M059J (cell line): ENCODE measurements at regions not wholly inside any gene's neighbourhood (a gene's known extent, or its start where the extent isn't known, plus 50 kb on each side); places are given as distances from the start of the nearest gene placed in this dataset.

Experiments used
- DNase-seq: peaks from one replicate; pipeline ENCODE4 v3.0.0-alpha.2; 2012; ENCODE audit warnings: low read depth

DNA sequence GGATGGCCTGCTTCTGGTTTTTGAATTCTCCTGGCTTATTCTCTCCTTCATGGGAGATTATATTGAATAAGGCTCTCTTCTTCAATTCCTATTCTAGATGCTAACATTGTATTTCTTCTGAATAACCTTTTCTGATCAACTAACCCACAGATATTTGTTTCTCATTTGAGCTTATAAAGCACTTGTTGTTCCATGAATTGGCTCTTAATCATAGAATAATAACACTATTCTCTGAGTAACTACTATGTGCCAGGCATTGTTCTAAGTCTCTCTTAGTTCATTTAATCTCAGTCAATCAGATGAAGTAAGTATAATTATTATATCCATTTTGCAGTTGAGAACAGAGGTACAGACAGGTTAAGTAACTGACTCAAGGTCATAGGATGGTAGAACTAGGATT is 136.3 kb upstream of the MLIP start:
- DNase-seq: no peak

DNA sequence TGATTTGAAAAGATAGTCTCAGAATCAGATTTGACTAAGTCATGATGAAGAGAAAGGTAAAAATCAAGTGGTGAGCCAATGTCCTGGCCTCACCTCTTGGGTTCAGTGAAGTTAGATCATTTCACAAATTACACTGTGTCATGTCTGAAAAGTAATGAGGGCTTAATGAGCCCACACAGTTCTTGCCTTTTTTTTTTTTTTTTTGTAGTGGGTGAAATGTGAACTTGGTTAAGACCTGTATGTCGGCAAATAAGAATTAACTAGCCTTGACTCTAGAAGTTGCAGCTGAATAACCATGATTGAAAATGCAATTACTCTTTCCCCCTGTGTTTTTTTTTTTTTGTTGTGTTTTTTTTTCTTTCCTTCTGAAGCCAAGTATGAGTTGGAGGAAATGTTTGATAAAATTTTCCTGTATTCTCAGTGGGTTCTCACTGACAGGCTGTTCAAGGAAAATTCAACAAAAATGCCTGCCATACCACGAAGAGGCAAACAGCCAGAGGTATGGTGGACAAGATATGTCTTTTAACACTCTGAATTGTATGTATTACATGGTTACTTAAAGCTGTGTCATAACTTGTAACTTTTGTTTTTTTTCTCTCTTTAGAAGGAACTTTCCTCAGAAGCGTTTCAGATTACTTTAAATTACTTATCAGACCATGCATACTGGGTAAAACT is 135.2 kb upstream of the MLIP start:
- no peak for DNase-seq

DNA sequence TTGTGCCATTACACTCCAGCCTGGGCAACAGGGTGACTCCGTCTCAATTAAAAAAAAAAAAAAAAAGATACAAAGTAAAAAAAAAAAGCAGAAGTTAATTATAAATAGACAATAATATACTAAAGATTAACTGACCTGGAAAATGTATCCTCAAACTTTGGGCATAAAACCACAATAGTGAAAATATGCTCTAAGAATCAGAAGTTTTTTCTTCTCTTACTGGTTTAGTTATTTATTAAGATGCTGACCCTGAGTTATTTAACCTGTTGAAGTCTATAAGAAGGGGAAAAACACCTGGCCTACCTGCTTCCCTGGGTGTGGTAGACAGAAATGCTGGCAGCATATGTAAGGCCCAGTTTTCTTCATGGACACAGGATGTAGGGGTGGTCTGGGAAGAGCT is 133.7 kb upstream of the MLIP start:
- no peak for DNase-seq

DNA sequence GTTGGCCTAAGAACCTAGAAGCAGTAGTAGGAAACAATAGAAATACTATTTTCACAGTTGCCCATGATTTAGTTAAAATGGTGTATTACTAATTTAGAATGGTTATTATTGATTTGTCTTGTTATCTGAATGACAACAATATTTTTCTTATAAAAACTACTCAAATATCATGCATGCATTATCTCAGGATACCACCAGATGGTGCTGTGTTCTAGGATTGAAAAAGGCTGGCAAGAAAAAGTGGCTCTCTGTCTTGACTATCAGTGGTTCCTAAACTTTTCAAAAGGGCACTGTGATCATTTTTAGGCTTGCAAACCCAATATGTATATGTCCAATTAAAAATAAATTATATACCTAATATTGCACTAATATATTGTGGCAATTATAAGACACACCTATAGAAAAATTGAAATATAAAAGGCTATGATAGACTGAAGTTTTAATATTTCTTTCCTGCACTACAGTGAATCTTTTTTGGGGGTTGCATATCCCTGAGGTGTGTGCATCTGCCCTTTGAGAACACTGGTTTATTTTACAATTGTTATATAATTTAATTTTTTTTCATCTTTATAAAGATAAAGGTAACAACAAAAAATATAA is 131.7 kb upstream of the MLIP start:
- DNase-seq: peak; percentile 52

DNA sequence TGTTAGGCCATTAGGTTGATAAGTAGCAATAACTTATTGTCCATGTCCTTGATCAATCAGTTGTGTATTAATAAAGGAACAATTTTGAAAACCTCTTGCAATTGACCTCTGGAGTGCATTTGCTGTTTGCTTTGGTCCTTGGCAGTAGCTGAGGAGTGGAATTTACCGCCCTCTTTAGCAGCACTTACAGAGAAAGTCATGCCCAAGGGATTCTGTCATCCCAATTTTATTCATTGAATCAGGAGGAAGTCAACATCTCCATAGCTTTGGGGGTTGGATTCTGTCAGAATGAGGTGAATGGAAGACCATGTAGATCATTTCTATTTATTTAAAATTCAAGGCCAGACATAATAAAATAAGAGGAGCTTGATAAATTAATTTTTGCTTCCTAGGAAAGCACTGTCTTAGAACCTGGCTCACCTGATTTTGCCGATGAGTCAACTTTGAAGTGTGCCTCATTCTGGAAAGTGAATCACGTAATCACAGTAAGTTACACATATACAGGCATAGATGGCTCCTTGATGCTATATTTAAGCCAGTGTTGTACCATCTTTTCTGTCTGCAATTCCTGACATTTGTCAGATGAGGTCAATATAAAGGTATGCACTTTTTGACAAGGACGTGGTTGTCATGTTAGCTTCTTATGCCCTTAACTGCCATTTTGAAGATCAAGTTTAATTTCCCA is 128.7 kb upstream of the MLIP start:
- DNase-seq: peak; percentile 75

DNA sequence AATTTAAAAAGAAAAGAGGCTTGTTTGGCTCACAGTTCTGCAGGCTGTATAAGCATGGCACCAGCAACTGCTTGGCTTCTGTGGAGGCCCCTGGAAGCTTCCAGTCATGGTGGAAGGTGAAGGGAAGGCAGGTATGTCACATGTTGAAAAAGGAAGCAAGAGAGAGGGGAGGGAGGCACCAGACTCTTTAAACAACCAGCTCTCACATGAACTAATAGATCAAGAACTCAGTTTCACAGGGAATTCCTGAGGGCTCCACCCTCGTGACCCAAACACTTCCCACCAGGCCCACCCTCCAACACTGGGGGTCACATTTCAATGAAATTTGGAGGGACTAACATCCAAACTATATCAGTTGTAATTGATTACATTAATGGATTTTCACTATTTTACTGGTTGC is 127.9 kb upstream of the MLIP start:
- peak; percentile 40 for DNase-seq

DNA sequence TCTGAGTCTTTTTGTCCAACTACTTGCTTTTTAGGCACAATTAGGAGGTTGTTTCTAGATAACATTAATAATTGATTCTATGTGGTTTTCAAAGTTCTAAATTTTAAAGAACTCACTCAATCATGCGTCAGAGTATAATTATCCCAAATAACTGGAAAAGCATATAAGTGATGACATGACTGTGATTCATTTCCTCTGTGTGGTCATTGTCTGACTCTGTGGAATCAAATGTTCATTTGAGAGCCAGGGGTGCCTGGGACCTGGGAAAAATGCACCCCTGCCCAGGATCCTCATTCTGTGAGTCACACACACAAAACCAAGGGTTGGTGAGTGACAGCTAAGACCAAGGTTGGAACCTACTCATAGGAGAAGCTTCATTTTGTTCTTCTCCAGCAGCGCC is 127.1 kb upstream of the MLIP start:
- DNase-seq: peak; percentile 100

DNA sequence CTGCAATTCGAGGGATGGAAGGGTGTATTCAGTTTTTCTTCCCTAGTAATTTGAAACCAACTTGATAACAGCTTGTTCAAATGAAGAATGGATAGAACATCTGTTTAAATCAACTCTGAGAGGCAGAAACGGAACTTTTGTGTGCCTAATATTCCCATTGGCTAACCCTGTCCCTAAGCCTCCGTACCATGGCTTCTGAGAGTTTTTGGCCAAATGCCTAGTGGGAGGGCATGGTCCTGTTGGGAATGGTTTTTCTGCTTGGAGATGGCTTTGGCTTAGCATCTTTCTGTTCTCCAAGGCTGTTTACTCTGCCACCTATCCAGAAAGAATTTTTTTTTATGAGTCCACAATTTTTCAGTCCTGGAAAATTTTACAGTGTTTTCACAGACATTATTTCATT is 126.7 kb upstream of the MLIP start:
- peak; percentile 77 for DNase-seq

DNA sequence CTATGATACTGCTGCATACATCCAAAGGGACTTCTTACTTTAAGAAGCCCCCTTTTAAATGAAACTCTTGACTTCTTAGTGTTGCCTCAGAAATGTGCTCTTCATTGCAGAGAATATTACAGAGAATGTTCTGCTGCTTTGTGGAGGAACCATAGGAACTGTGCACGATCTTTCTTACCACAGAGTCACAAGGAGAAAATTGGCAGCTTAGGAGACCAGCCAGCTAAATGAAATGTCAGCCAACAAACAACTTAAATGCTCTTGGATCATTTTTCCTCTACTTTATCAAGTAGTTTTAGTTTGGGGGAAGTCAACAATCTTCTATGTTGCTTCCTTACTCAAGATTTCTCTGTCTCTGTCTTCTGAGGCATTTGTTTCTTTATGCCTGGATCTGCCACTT is 125.9 kb upstream of the MLIP start:
- no peak for DNase-seq

DNA sequence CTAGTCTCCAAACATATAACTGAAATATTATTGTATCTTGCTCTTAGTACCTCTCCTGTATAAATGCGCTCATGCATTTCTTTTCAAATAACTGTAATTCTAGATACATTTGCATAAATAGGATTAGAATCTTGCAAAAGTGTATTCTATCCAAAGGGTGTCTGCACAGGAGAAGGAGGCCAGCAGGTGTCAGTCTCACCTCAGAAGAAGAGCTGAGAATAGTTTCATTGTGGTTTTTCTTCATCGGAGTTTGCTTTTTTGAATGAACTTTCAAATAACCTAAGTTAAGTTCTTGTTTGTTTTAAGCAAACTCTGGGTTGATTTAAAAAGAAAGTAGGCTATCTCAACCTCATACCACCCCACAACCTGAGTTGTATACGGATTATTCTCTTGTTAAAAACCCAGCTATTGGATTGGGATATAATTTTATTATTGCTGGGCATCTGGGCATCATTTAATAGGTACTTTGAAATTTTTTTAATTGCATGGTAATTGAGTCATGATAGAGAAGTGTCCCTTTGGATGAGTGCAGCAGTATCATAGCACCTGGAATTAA is 125.0 kb upstream of the MLIP start:
- peak; percentile 75 for DNase-seq

DNA sequence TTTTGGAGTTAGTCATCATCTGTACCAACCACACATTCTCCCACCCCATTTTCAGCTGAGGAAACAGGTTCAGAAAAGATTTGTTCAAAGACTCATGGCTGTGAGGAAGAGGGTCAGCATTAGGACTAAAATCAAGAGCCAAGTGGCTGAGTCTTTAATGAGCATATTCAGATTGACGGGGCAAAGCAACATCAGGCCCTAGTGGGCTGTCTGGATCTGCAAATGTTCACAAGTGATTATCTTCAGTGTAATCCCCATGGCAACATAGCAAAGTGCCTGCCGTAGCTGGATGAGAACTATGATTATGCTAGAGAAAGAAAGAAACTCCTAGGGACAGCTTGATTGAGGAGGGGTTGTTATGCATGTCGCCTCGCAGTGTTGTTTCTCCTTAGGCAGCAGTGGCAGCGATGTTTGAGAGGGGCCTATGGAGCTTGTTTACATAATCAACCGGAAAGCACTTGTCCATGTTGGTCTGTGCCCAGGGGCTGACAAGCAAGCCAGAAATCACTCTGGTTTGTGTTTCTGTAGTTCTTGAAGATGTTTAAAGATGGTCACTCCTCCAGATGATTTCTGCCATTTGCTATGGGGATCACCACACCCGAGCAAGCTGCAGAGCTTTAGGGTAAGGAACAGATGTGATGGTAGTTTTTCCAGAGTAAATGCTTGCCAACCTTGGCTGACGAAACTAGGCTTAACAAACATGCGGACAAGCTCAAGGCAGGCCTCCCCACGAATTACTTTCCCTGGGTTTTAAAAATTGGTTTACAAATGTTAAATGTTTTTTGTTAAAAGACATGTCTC is 124.3 kb upstream of the MLIP start:
- peak; percentile 29 for DNase-seq

DNA sequence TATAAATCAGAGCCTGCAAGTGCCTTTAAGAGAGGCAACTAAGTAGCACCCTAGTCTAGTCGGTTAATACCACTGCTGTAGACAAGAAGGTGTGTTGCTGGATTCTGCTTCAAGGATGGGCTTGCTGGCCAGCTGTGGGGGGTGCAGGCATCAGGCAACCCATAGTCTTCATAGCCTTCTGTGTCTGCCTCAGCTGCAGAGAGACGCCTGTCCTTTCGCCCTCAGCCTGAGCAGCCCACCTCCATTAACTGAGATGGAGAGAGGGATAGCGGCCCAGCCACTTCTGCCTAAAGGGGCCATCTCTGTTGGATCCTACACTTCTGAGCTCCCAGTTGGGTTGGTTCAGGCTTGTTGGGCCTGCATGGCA is 123.7 kb upstream of the MLIP start:
- DNase-seq: no peak

DNA sequence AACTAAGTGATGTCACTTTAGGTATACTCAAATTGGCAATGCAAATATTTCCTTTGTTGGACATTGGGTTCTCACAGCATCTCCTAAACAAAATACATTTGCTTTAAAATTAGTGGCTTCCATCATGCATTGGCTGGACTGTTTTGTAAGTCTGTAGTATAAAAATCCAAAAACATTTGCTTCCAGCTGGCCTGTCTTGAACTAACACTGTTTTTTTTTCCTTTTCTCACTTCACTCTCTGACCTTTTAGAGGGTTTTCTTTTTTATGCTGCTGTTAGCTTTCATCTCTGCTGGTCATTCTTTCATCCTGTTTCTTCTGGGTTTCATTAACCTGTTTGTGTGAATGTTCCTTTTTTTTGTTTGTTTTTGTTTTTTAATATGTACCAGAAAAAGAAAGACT is 121.7 kb upstream of the MLIP start:
- no peak for DNase-seq

DNA sequence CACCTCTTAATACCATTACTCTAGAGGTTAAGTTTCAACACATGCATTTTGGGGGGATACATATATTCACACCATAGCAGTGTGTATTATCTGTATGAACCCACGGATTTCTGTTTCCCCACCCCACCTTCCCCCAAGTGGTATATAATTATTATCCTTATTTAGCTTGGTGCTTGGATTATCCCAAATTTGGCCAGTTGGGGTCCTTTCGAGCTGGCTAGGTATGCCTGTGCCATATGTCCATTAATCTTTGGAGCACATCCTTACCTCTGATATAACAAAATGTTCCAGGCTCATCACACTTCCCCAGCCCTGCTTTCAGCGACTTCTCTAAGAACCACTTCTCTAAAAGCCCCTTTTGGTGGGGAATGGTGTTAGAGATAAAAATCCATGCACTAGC is 118.7 kb upstream of the MLIP start:
- no peak for DNase-seq

DNA sequence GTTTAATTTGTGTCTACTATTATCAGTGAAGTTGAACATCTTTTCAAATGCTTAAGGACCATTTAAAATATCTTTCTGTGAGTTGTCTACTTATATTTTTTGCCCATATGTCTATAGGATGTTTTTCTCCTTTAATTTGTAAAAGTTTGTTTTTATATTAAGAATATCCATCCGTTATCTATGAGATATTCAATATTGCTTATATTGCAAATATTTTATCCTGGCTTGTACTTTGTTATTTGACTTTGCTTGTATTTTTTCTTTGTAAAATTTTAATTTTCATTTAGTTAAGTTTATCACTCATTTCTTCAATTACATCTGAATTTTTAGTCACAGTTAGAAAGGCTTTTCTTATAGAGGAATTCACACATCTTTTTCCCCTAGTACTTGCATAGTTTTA is 117.0 kb upstream of the MLIP start:
- DNase-seq: no peak

DNA sequence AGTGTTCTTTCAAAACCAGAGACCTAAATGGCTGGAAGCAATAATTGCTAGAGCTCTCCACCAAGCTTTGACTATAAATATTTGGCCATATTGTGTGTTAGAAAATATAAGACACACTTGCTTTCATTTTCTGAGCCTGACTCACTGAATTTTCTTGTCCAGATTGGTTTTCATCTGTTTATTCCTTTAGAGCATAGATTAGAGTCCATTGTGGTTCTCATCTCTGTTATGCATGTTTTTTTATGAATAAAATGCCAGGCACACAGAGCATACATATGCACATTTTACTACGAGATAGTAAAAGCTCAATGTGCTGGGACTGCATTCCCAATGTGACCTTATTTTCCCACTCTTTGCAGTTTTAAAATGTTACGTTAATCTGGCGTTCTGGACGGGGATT is 115.3 kb upstream of the MLIP start:
- DNase-seq: no peak

DNA sequence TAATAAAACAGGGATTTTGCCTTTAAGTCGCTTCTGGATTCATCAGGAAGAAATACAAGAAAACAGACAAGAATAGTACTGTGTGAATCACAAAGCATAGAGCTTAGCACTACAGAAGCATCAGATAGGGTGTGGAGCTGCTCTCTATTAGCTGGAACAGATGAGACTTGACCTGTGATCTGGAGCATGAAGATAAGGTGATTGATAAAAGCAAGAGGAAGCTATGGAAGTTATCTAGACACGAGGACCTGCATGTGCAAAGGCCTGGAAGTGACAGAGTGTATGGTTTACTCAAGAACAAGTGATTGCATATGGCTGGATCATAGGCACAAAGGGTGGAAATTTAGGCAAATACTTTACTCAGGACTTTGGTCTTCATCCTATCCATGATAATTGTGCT is 112.9 kb upstream of the MLIP start:
- no peak for DNase-seq

DNA sequence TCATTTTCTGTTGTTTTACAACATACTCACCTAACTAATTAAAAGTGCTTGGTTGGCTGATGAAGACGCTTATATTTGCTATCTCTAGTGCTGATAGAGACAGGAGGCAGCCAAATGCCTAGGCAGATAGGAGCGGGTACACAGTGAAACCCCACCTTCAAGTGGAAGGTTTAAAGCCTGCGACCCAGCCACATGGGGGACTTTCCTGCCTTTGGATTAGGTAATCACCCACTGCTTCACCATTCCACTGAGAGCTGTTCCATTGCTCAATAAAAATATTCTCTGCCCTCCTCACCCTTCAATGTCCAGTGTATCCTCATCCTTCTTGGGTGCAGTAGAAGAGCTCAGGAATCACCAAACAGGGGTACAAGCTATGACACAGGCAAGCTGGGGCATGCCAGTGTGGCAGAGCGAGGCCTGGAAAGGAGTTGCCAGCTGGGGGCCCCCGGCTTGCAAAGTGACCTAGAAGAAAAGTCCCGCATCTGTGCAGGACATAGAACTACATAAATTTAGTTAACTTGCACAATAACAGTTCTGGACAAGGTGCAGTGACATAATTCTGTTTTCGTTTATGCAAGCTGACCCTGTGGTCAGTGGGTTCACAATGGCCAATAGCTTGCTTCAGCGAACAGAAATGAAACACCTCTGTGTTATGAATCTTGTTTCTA is 112.0 kb upstream of the MLIP start:
- DNase-seq: no peak

DNA sequence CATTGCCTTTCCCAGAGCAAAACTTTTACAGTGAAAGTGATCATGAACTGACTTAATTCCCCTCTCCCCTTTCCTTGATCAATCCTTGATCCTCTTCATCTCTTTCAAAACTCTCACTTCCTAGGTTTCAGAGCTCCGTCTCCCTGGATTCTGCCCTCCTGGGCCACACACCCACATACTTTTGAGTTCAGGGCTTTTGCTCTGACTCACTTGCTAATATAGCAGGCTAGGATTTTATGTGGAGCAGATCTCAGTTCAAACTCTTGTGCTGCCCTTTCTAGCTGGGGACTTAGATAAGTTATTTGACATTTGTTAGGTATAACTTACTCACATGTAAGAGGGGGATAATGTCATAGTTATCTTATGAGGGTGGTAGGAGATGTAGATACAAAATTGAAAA is 109.1 kb upstream of the MLIP start:
- DNase-seq: peak; percentile 41

DNA sequence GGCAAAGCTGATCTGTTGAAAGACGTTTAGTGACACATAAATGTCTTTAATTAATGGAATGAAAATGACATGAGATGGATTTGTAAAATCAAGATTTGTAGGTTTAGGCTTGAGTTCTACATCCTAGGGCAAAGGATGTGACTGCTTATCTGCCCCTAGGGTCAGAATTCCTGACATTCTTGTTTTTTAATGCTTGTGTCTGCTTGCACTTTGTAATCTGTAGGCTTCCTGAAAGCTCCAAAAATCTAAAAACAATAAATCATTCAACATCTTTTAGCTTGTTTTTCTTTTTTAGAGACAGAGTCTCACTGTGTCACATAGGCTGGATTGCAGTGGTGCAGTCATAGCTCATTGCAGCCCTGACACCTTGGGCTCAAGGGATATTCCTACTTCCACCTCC is 107.9 kb upstream of the MLIP start:
- peak; percentile 57 for DNase-seq

DNA sequence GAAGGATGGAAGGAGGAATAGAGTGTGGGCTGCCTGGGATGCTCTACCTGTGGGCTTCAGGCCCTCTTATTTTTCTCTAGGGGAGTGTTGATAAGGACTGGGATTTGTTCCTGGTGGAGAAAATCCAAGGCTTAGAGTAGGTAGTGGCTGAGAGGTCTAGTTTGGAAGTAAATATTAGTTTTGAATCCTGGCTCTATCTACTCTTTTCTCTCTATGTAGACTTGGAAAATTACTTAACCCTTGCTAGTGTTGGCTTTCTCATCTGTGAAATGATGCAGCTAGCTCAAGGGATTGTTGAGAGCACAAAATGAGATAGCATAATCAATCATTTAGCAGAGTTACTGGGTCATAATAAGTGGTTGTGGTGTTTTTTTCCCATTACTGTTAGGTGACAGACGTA is 102.7 kb upstream of the MLIP start:
- DNase-seq: no peak
